GM21515 (cell line): ENCODE measurements at regions not wholly inside any gene's neighbourhood (a gene's known extent, or its start where the extent isn't known, plus 50 kb on each side); places are given as distances from the start of the nearest gene placed in this dataset.

Experiments
- ATAC-seq: cut with Tn5 transposase; IDR thresholded peaks from one replicate; pipeline ENCODE4 v1.9.1; 2021; ENCODE audit not compliant: unreplicated experiment

GRCh38 chr12:127334365-127334764, 932.6 kb upstream of the TMEM132C start:
- no peak for ATAC-seq

GRCh38 chr12:127334912-127335644, 931.9 kb upstream of the TMEM132C start:
- no peak for ATAC-seq

GRCh38 chr12:127336416-127336815, 930.6 kb upstream of the TMEM132C start:
- ATAC-seq, result no peak

- ATAC-seq, result no peak
Measured at GRCh38 chr12:127339065-127339464, 927.9 kb upstream of the TMEM132C start.

- no peak for ATAC-seq
Measured at GRCh38 chr12:127340381-127340780, 926.6 kb upstream of the TMEM132C start.

- ATAC-seq, result no peak
Measured at GRCh38 chr12:127342861-127343260, 924.1 kb upstream of the TMEM132C start.

GRCh38 chr12:127343940-127344339, 923.0 kb upstream of the TMEM132C start:
- no peak for ATAC-seq

- ATAC-seq, result no peak
Measured at GRCh38 chr12:127351481-127352010, 915.4 kb upstream of the TMEM132C start.

- no peak for ATAC-seq
Measured at GRCh38 chr12:127355061-127355841, 911.7 kb upstream of the TMEM132C start.

GRCh38 chr12:127358888-127359287, 908.1 kb upstream of the TMEM132C start:
- ATAC-seq, result no peak

GRCh38 chr12:127360580-127360979, 906.4 kb upstream of the TMEM132C start:
- no peak for ATAC-seq

- ATAC-seq, result no peak
Measured at GRCh38 chr12:127362121-127362520, 904.8 kb upstream of the TMEM132C start.

GRCh38 chr12:127363392-127363791, 903.6 kb upstream of the TMEM132C start:
- no peak for ATAC-seq

- no peak for ATAC-seq
Measured at GRCh38 chr12:127373559-127373958, 893.4 kb upstream of the TMEM132C start.

- ATAC-seq, result no peak
Measured at GRCh38 chr12:127374447-127374846, 892.5 kb upstream of the TMEM132C start.

- ATAC-seq, result peak; percentile 67
Measured at GRCh38 chr12:127381043-127381668, 885.8 kb upstream of the TMEM132C start.

GRCh38 chr12:127381681-127382080, 885.3 kb upstream of the TMEM132C start:
- ATAC-seq, result no peak

- no peak for ATAC-seq
Measured at GRCh38 chr12:127383281-127383680, 883.7 kb upstream of the TMEM132C start.

GRCh38 chr12:127386723-127387122, 880.2 kb upstream of the TMEM132C start:
- ATAC-seq, result no peak

GRCh38 chr12:127388985-127389384, 878.0 kb upstream of the TMEM132C start:
- no peak for ATAC-seq

GRCh38 chr12:127389923-127390322, 877.0 kb upstream of the TMEM132C start:
- ATAC-seq, result no peak

GRCh38 chr12:127393465-127393864, 873.5 kb upstream of the TMEM132C start:
- ATAC-seq, result no peak
